GM13976 (cell line): ENCODE measurements at regions not wholly inside any gene's neighbourhood (a gene's known extent, or its start where the extent isn't known, plus 50 kb on each side); places are given as distances from the start of the nearest gene placed in this dataset.

Experiments used
- DNase-seq: peaks from one replicate; pipeline ENCODE4 v3.0.0; 2012; ENCODE audit warnings: low spot score
- CTCF ChIP-seq: IDR thresholded peaks from 2 replicates; pipeline ENCODE4 v1.5.1; 2012; ENCODE audit warnings: borderline replicate concordance, mild to moderate bottlenecking; ENCODE audit not compliant: insufficient read depth; ENCODE audit errors: extremely low read depth, missing control alignments, control extremely low read depth
- in situ Hi-C: fragments of 300-500 bp; cut with MboI; formaldehyde crosslinking; loops from one replicate; pipeline ENCODE4 v1.12.0; 2022; ENCODE audit warnings: low sequenced_read_pairs, mixed read lengths, inconsistent platforms; ENCODE audit not compliant: unreplicated experiment

- TF ChIP-seq CTCF = no peak
- in situ Hi-C loops = no loop called here
These were observed 135.7 kb downstream of the MAIP1 start for GRCh38 chr2:200091126-200091525.

GRCh38 chr2:200092235-200092634 lies 136.9 kb downstream of the MAIP1 start:
- no peak for TF ChIP-seq CTCF
- in situ Hi-C loops = no loop called here
- no peak for DNase-seq

More at GRCh38 chr2:200091126-200091525, 135.7 kb downstream of the MAIP1 start:
- DNase-seq = no peak

- no peak for DNase-seq
- TF ChIP-seq CTCF = no peak
- in situ Hi-C loops = no loop called here
These were observed 140.1 kb downstream of the MAIP1 start for GRCh38 chr2:200095436-200095835.

GRCh38 chr2:200099256-200099655 lies 143.9 kb downstream of the MAIP1 start:
- no peak for TF ChIP-seq CTCF
- DNase-seq = no peak
- in situ Hi-C loops = no loop called here

- no peak for DNase-seq
- TF ChIP-seq CTCF = no peak
- in situ Hi-C loops = no loop called here
These were observed 144.6 kb downstream of the MAIP1 start for GRCh38 chr2:200100027-200100426.

- in situ Hi-C loops = no loop called here
- TF ChIP-seq CTCF = no peak
These were observed 146.5 kb downstream of the MAIP1 start for GRCh38 chr2:200101922-200102321.

GRCh38 chr2:200102971-200103370 lies 147.6 kb downstream of the MAIP1 start:
- no peak for DNase-seq
- no peak for TF ChIP-seq CTCF
- in situ Hi-C loops = no loop called here

More at GRCh38 chr2:200101922-200102321, 146.5 kb downstream of the MAIP1 start:
- no peak for DNase-seq
